NT2/D1 (cell line): ENCODE measurements at regions not wholly inside any gene's neighbourhood (a gene's known extent, or its start where the extent isn't known, plus 50 kb on each side); places are given as distances from the start of the nearest gene placed in this dataset.

Experiments
- SUZ12 ChIP-seq: IDR thresholded peaks from 2 replicates; pipeline ENCODE4 v1.6.1; 2011; ENCODE audit not compliant: insufficient read length, insufficient read depth; ENCODE audit errors: extremely low read depth
- YY1 ChIP-seq: IDR thresholded peaks from 2 replicates; pipeline ENCODE4 v1.6.1; 2011; ENCODE audit not compliant: insufficient read length, insufficient read depth
- ZNF274 ChIP-seq: IDR thresholded peaks from 2 replicates; pipeline ENCODE4 v1.6.1; 2011; ENCODE audit warnings: mild to moderate bottlenecking, low read depth, low read length

- TF ChIP-seq ZNF274 (no peak), YY1 (no peak), SUZ12 (no peak)
Measured at GRCh38 chr3:78426454-78426853, 1341.3 kb downstream of the ROBO1 start.
